Trophoblast cell (in vitro differentiated cells and primary cell): ENCODE measurements at regions not wholly inside any gene's neighbourhood (a gene's known extent, or its start where the extent isn't known, plus 50 kb on each side); places are given as distances from the start of the nearest gene placed in this dataset.

Source experiments
- DNase-seq, 2 donors: peaks; one replicate each; pipeline ENCODE4 v3.0.0-alpha.2; 2016
- H2AFZ ChIP-seq: 2 replicates; pipeline ENCODE4 v1.6.1; 2013; ENCODE audit warnings: low read length, moderate library complexity, mild to moderate bottlenecking; ENCODE audit not compliant: insufficient read depth, poor library complexity
- H2AK5ac ChIP-seq: 2 replicates; pipeline ENCODE4 v1.6.1; 2013; ENCODE audit warnings: mild to moderate bottlenecking, low read length
- H2BK120ac ChIP-seq: 2 replicates; pipeline ENCODE4 v1.6.1; 2013; ENCODE audit warnings: low read length, mild to moderate bottlenecking, moderate library complexity; ENCODE audit not compliant: insufficient read depth, poor library complexity
- H2BK12ac ChIP-seq: 2 replicates; pipeline ENCODE4 v1.6.1; 2013; ENCODE audit warnings: mild to moderate bottlenecking, low read length, moderate library complexity
- H2BK5ac ChIP-seq: 2 replicates; pipeline ENCODE4 v1.6.1; 2013; ENCODE audit warnings: low read length, low read depth, moderate library complexity, mild to moderate bottlenecking; ENCODE audit not compliant: poor library complexity
- H3K14ac ChIP-seq: 2 replicates; pipeline ENCODE4 v1.6.1; 2013; ENCODE audit warnings: mild to moderate bottlenecking, low read length
- H3K18ac ChIP-seq: 2 replicates; pipeline ENCODE4 v1.6.1; 2013; ENCODE audit warnings: mild to moderate bottlenecking, low read length
- H3K23ac ChIP-seq: 2 replicates; pipeline ENCODE4 v1.6.1; 2013; ENCODE audit warnings: low read length
- H3K27ac ChIP-seq: 2 replicates; pipeline ENCODE4 v1.5.1; 2013; ENCODE audit warnings: low read depth, mild to moderate bottlenecking, inconsistent platforms, low read length, moderate library complexity
- H3K27me3 ChIP-seq: 2 replicates; pipeline ENCODE4 v1.6.1; 2013; ENCODE audit warnings: inconsistent platforms, mild to moderate bottlenecking, low read length, moderate library complexity; ENCODE audit not compliant: insufficient read depth
- H3K36me3 ChIP-seq, 2 experiments: 1 replicate in 1 of 2; 2 replicates in 1 of 2; pipeline ENCODE4 v1.6.1; 2013; ENCODE audit warnings: low read length in 2 of 2, mild to moderate bottlenecking in 2 of 2, moderate library complexity in 1 of 2; ENCODE audit not compliant: insufficient read depth in 2 of 2, control insufficient read depth in 1 of 2
- H3K4ac ChIP-seq: 2 replicates; pipeline ENCODE4 v1.6.1; 2013; ENCODE audit warnings: low read depth, mild to moderate bottlenecking, low read length, moderate library complexity
- H3K4me1 ChIP-seq, 2 experiments: 1 replicate in 1 of 2; 2 replicates in 1 of 2; pipeline ENCODE4 v1.6.1; 2013; ENCODE audit warnings: low read length in 2 of 2, mild to moderate bottlenecking in 2 of 2, moderate library complexity in 1 of 2; ENCODE audit not compliant: insufficient read depth in 2 of 2, control insufficient read depth in 1 of 2
- H3K4me2 ChIP-seq: 2 replicates; pipeline ENCODE4 v1.6.1; 2013; ENCODE audit warnings: inconsistent platforms, mild to moderate bottlenecking, low read length, moderate library complexity
- H3K4me3 ChIP-seq: 2 replicates; pipeline ENCODE4 v1.5.1; 2013; ENCODE audit warnings: mild to moderate bottlenecking, low read depth, low read length, inconsistent platforms
- H3K79me1 ChIP-seq: one replicate; pipeline ENCODE4 v1.6.1; 2013; ENCODE audit warnings: low read length
- H3K79me2 ChIP-seq: 2 replicates; pipeline ENCODE4 v1.6.1; 2013; ENCODE audit warnings: low read length, mild to moderate bottlenecking; ENCODE audit not compliant: control insufficient read depth, insufficient read depth, poor library complexity
- H3K9ac ChIP-seq: 2 replicates; pipeline ENCODE4 v1.6.1; 2013; ENCODE audit warnings: mild to moderate bottlenecking, low read length
- H3K9me3 ChIP-seq: 2 replicates; pipeline ENCODE4 v1.6.1; 2013; ENCODE audit warnings: low read depth, mild to moderate bottlenecking, control low read depth, inconsistent platforms, low read length; ENCODE audit not compliant: insufficient read depth
- H4K12ac ChIP-seq: 2 replicates; pipeline ENCODE4 v1.6.1; 2013; ENCODE audit warnings: low read depth, mild to moderate bottlenecking, low read length, moderate library complexity
- H4K8ac ChIP-seq: 2 replicates; pipeline ENCODE4 v1.6.1; 2013; ENCODE audit warnings: low read depth, mild to moderate bottlenecking, low read length, moderate library complexity
- H4K91ac ChIP-seq: one replicate; pipeline ENCODE4 v1.6.1; 2013; ENCODE audit warnings: low read depth, mild to moderate bottlenecking, low read length, moderate library complexity
- WGBS: extraction: QIAGEN DNeasy Blood & Tissue Kit; methylation state at CpG from one replicate; pipeline ENCODE4 v1.1.7; 2013; ENCODE audit warnings: missing lambda C conversion rate; ENCODE audit not compliant: insufficient read length, insufficient coverage; ENCODE audit errors: extremely low coverage; 5-methylcytosine and 5-hydroxymethylcytosine counted together

GRCh38 chr5:91232523-91232922, 150.6 kb downstream of the ARRDC3 start:
- no peaks in the 10 kb centered on the region for H3K4me1 ChIP-seq
- no peak for DNase-seq
- H3K36me3 ChIP-seq = no peaks in the 10 kb centered on the region
- no peak overlapping the region for H4K8ac ChIP-seq
- no peak overlapping the region for H3K9ac ChIP-seq
- H3K79me2 ChIP-seq = no peaks in the 10 kb centered on the region
- H3K27me3 ChIP-seq = no peaks in the 10 kb centered on the region
- no peak overlapping the region for H3K27ac ChIP-seq
- H3K4me3 ChIP-seq = no peak overlapping the region
- H3K14ac ChIP-seq = no peak overlapping the region
- H2BK5ac ChIP-seq = no peak overlapping the region
- no peaks in the 10 kb centered on the region for H3K9me3 ChIP-seq
- H2BK12ac ChIP-seq = no peak overlapping the region
- no peak overlapping the region for H2AK5ac ChIP-seq
- H2BK120ac ChIP-seq = no peak overlapping the region
- H2AFZ ChIP-seq = no peak overlapping the region
- no peaks in the 10 kb centered on the region for H3K79me1 ChIP-seq
- no peak overlapping the region for H4K91ac ChIP-seq
- H3K4ac ChIP-seq = no peak overlapping the region
- no peak overlapping the region for H3K18ac ChIP-seq
- H4K12ac ChIP-seq = no peak overlapping the region
- WGBS = no CpG with 5 or more reads among the region's 3 CpGs
- no peak overlapping the region for H3K23ac ChIP-seq
- H3K4me2 ChIP-seq = no peak overlapping the region

DNA sequence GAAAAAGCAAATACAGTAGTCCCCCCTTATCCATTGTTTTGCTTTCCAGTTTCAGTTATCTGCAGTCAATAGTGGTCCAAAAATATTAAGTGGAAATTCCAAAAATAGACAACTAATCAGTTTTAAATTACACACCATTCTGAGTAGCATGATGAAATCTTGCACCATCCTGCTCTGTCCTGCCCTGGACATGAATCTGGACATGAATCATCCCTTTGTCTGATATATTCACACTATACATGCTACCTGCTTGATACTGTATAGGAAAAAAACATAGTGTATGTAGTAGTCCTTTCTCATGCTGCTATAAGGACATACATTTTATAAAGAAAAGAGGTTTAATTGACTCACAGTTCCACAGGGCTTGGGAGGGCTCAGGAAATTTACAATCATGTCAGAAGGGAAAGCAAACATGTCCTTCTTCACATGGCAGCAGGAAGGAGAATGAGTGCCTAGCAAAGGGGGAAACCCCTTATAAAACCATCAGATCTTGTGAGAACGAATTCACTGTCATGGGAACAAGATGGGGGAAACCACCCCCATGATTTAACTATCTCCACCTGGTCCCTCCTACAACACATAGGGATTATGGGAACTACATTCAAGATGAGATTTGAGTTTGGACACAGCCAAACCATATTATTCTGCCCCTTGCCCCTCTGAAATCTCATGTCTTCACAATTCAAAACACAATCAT, 153.9 kb downstream of the ARRDC3 start:
- no peak overlapping the region for H2AFZ ChIP-seq
- no peak overlapping the region for H3K4me2 ChIP-seq
- no peak overlapping the region for H4K12ac ChIP-seq
- H2BK5ac ChIP-seq = no peak overlapping the region
- no peak overlapping the region for H3K9ac ChIP-seq
- no peak overlapping the region for H3K14ac ChIP-seq
- H2BK120ac ChIP-seq = no peak overlapping the region
- no peak overlapping the region for H4K91ac ChIP-seq
- H3K23ac ChIP-seq = no peak overlapping the region
- H3K4me3 ChIP-seq = no peak overlapping the region
- H3K9me3 ChIP-seq = no peaks in the 10 kb centered on the region
- H3K4ac ChIP-seq = no peak overlapping the region
- no peaks in the 10 kb centered on the region for H3K79me1 ChIP-seq
- no CpG with 5 or more reads among the region's 1 CpG for WGBS
- no peak for DNase-seq
- H3K27ac ChIP-seq = no peak overlapping the region
- no peak overlapping the region for H4K8ac ChIP-seq
- no peaks in the 10 kb centered on the region for H3K4me1 ChIP-seq
- no peak overlapping the region for H3K18ac ChIP-seq
- no peaks in the 10 kb centered on the region for H3K79me2 ChIP-seq
- H2AK5ac ChIP-seq = no peak overlapping the region
- H3K36me3 ChIP-seq = no peaks in the 10 kb centered on the region
- no peak overlapping the region for H2BK12ac ChIP-seq
- H3K27me3 ChIP-seq = no peaks in the 10 kb centered on the region

DNA sequence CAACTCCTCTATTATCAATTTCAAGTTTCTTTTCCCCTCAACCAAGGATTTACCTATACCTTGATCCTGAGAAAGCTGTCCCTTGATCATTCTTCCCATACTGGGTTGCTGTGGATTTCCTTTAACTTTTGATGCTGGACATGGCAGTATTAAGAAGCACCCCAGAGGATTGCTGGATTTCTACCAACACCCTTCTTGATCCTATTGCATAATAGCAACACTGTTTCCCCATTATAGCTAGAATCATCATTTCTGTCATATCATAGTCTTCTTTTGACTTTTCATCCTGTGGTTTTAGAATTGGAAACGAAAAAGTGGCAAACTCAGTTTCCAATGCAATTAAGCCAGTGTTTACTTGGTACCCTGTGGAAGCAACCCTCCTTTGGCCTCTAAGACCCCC, 154.9 kb downstream of the ARRDC3 start:
- Histone ChIP-seq H3K27me3 (no peaks in the 10 kb centered on the region), H2BK120ac (no peak overlapping the region), H3K9ac (no peak overlapping the region), H3K23ac (no peak overlapping the region), H3K18ac (no peak overlapping the region), H3K79me1 (no peaks in the 10 kb centered on the region), H3K14ac (no peak overlapping the region), H3K27ac (no peak overlapping the region), H3K79me2 (no peaks in the 10 kb centered on the region), H2BK5ac (no peak overlapping the region), H3K4ac (no peak overlapping the region), H3K4me1 (no peaks in the 10 kb centered on the region), H2AFZ (no peak overlapping the region), H3K9me3 (no peaks in the 10 kb centered on the region), H3K36me3 (no peaks in the 10 kb centered on the region), H2BK12ac (no peak overlapping the region), H4K8ac (no peak overlapping the region), H3K4me2 (no peak overlapping the region), H4K91ac (no peak overlapping the region), H2AK5ac (no peak overlapping the region), H4K12ac (no peak overlapping the region), H3K4me3 (no peak overlapping the region)
- DNase-seq = no peak
- WGBS = no CpG with 5 or more reads among the region's 1 CpG

GRCh38 chr5:91225848-91226686, 157.1 kb downstream of the ARRDC3 start:
- Histone ChIP-seq H3K36me3 (no peaks in the 10 kb centered on the region), H3K4me1 (no peaks in the 10 kb centered on the region), H3K79me1 (no peaks in the 10 kb centered on the region), H3K79me2 (no peaks in the 10 kb centered on the region), H3K9me3 (no peaks in the 10 kb centered on the region), H3K23ac (no peak overlapping the region), H2AK5ac (no peak overlapping the region), H3K27me3 (no peaks in the 10 kb centered on the region), H3K27ac (no peak overlapping the region), H3K4me2 (no peak overlapping the region), H2AFZ (peak overlapping the region; percentile 39), H3K18ac (no peak overlapping the region), H3K4me3 (no peak overlapping the region), H2BK12ac (no peak overlapping the region), H2BK120ac (no peak overlapping the region), H3K14ac (no peak overlapping the region), H3K9ac (no peak overlapping the region), H4K12ac (no peak overlapping the region), H3K4ac (no peak overlapping the region), H2BK5ac (no peak overlapping the region), H4K91ac (no peak overlapping the region), H4K8ac (no peak overlapping the region)
- WGBS = no CpG with 5 or more reads among the region's 10 CpGs
- peak in 1 of 2 donors; percentile 69 for DNase-seq
